Breast epithelium (tissue), 3 donors: ENCODE measurements at regions not wholly inside any gene's neighbourhood (a gene's known extent, or its start where the extent isn't known, plus 50 kb on each side); places are given as distances from the start of the nearest gene placed in this dataset.

ENCODE experiments used
- POLR2AphosphoS5 ChIP-seq, 3 donors: sonication (generic); formaldehyde crosslinking; IDR thresholded peaks; one replicate each; pipeline ENCODE4 v1.6.1; 2017; ENCODE audit warnings: antibody characterized with exemption in 3 of 3
- TF ChIP-seq, protein P1 (sequence below), 3 donors: fragments of 450-650 bp; IDR thresholded peaks; one replicate each; pipeline ENCODE4 v1.5.1; 2016 to 2017; ENCODE audit warnings: antibody characterized with exemption in 3 of 3, mild to moderate bottlenecking in 3 of 3, moderate library complexity in 3 of 3

DNA sequence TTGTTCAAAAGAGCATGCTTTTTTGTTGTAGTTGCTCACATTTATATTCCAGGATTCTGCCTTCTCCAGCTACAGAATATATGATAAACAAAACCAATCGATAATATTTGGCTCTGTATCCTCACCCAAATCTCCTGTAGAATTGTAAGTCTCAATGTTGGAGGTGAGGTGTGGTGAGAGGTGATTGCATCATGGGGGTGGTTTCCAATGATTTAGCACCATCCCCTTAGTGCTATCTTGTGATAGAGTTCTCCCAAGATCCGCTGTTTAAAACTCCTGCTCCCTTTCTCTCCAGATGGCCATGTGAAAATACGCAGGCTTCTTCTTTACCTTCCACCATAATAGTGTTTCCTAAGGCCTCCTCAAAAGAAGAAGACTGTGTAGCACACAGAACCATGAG lies 98.7 kb upstream of the SCN7A start:
- TF ChIP-seq, protein P1, sequence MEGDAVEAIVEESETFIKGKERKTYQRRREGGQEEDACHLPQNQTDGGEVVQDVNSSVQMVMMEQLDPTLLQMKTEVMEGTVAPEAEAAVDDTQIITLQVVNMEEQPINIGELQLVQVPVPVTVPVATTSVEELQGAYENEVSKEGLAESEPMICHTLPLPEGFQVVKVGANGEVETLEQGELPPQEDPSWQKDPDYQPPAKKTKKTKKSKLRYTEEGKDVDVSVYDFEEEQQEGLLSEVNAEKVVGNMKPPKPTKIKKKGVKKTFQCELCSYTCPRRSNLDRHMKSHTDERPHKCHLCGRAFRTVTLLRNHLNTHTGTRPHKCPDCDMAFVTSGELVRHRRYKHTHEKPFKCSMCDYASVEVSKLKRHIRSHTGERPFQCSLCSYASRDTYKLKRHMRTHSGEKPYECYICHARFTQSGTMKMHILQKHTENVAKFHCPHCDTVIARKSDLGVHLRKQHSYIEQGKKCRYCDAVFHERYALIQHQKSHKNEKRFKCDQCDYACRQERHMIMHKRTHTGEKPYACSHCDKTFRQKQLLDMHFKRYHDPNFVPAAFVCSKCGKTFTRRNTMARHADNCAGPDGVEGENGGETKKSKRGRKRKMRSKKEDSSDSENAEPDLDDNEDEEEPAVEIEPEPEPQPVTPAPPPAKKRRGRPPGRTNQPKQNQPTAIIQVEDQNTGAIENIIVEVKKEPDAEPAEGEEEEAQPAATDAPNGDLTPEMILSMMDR (IDR thresholded peaks at IDR 0.05): no peak
- TF ChIP-seq POLR2AphosphoS5 (IDR thresholded peaks at IDR 0.05): no peak
